HG03439 (cell line): ENCODE measurements at regions not wholly inside any gene's neighbourhood (a gene's known extent, or its start where the extent isn't known, plus 50 kb on each side); places are given as distances from the start of the nearest gene placed in this dataset.

ENCODE experiments used
- ATAC-seq: cut with Tn5 transposase; IDR thresholded peaks from one replicate; pipeline ENCODE4 v1.9.1; 2021; ENCODE audit warnings: mild to moderate bottlenecking, moderate library complexity; ENCODE audit not compliant: unreplicated experiment

GRCh38 chr13:70424928-70425327, 316.7 kb upstream of the KLHL1 start:
- ATAC-seq, result no peak

GRCh38 chr13:70424428-70424827, 316.2 kb upstream of the KLHL1 start:
- ATAC-seq, result no peak

GRCh38 chr13:70415136-70415535, 306.9 kb upstream of the KLHL1 start:
- no peak for ATAC-seq

GRCh38 chr13:70408865-70409264, 300.6 kb upstream of the KLHL1 start:
- ATAC-seq, result no peak

- no peak for ATAC-seq
Observed at GRCh38 chr13:70407486-70407885, 299.2 kb upstream of the KLHL1 start.

GRCh38 chr13:70405266-70405665, 297.0 kb upstream of the KLHL1 start:
- no peak for ATAC-seq

GRCh38 chr13:70394031-70394548, 285.8 kb upstream of the KLHL1 start:
- ATAC-seq, result no peak

- ATAC-seq, result no peak
Observed at GRCh38 chr13:70391678-70392077, 283.4 kb upstream of the KLHL1 start.

GRCh38 chr13:70390968-70391367, 282.7 kb upstream of the KLHL1 start:
- ATAC-seq, result no peak

GRCh38 chr13:70390064-70390463, 281.8 kb upstream of the KLHL1 start:
- ATAC-seq, result no peak

GRCh38 chr13:70388935-70389334, 280.7 kb upstream of the KLHL1 start:
- ATAC-seq, result no peak

- ATAC-seq, result no peak
Observed at GRCh38 chr13:70386919-70387318, 278.7 kb upstream of the KLHL1 start.

- no peak for ATAC-seq
Observed at GRCh38 chr13:70385852-70386251, 277.6 kb upstream of the KLHL1 start.

- no peak for ATAC-seq
Observed at GRCh38 chr13:70384156-70384555, 275.9 kb upstream of the KLHL1 start.

- ATAC-seq, result no peak
Observed at GRCh38 chr13:70380809-70381208, 272.6 kb upstream of the KLHL1 start.

- ATAC-seq, result no peak
Observed at GRCh38 chr13:70375718-70376117, 267.5 kb upstream of the KLHL1 start.

- no peak for ATAC-seq
Observed at GRCh38 chr13:70370924-70371323, 262.7 kb upstream of the KLHL1 start.

- ATAC-seq, result no peak
Observed at GRCh38 chr13:70366720-70367119, 258.5 kb upstream of the KLHL1 start.

GRCh38 chr13:70363991-70364390, 255.7 kb upstream of the KLHL1 start:
- ATAC-seq, result no peak

- ATAC-seq, result no peak
Observed at GRCh38 chr13:70362820-70363570, 254.7 kb upstream of the KLHL1 start.

GRCh38 chr13:70357031-70357430, 248.8 kb upstream of the KLHL1 start:
- no peak for ATAC-seq

- ATAC-seq, result no peak
Observed at GRCh38 chr13:70353096-70353495, 244.8 kb upstream of the KLHL1 start.
